HEK293 (cell line): ENCODE measurements at regions not wholly inside any gene's neighbourhood (a gene's known extent, or its start where the extent isn't known, plus 50 kb on each side); places are given as distances from the start of the nearest gene placed in this dataset.

ENCODE experiments used
- CTCF ChIA-PET: fragments of 350-600 bp; formaldehyde crosslinking; extraction: SDS; loops from one replicate; lab custom pipeline; 2021; ENCODE audit warnings: antibody characterized with exemption; lab: Yijun Ruan, JAX
- POLR2A ChIA-PET: fragments of 300-600 bp; formaldehyde crosslinking; extraction: SDS; loops from one replicate; lab custom pipeline; 2020; ENCODE audit warnings: antibody characterized with exemption, inconsistent platforms; lab: Yijun Ruan, JAX
- H3K27ac ChIP-seq: fragments of 200-500 bp; sonication (Bioruptor generic); 2 replicates; pipeline ENCODE4 v1.5.1; 2014; ENCODE audit warnings: low read depth, low read length, control low read depth, inconsistent platforms; ENCODE audit errors: extremely low read depth
- H3K36me3 ChIP-seq, 2 experiments: fragments of 200-500 bp in 1 of 2; sonication (Bioruptor generic) in 1 of 2; 1 replicate in 1 of 2; 2 replicates in 1 of 2; pipeline ENCODE4 v1.5.1; 2014 to 2017; ENCODE audit warnings: inconsistent platforms in 2 of 2, low read length in 2 of 2; ENCODE audit not compliant: control insufficient read depth in 2 of 2, insufficient read depth in 1 of 2
- H3K4me1 ChIP-seq: fragments of 200-500 bp; sonication (Bioruptor generic); 2 replicates; pipeline ENCODE4 v1.5.1; 2014; ENCODE audit warnings: mild to moderate bottlenecking, low read length, inconsistent platforms; ENCODE audit not compliant: control insufficient read depth, insufficient read depth
- H3K4me3 ChIP-seq: 2 replicates; pipeline ENCODE4 v1.5.1; 2011; ENCODE audit warnings: low read depth, mild to moderate bottlenecking, control low read depth, low read length, moderate library complexity
- H3K9me3 ChIP-seq: fragments of 200-500 bp; sonication (Bioruptor generic); 2 replicates; pipeline ENCODE4 v1.5.1; 2014; ENCODE audit warnings: low read depth, low read length, inconsistent platforms; ENCODE audit not compliant: control insufficient read depth, insufficient read depth
- HOXA7 ChIP-seq: sonication (generic); formaldehyde crosslinking; IDR thresholded peaks from 2 replicates; pipeline ENCODE4 v1.8.1; 2022; ENCODE audit warnings: missing genetic modification reagents, borderline replicate concordance
- SCRT2 ChIP-seq: fragments of 450-650 bp; formaldehyde crosslinking; IDR thresholded peaks from 2 replicates; pipeline ENCODE4 v1.5.1; 2016; ENCODE audit warnings: missing biosample characterization, missing genetic modification characterization
- SETDB1 ChIP-seq: IDR thresholded peaks from one replicate; pipeline ENCODE4 v1.6.1; 2017; ENCODE audit warnings: mild to moderate bottlenecking, low read length, moderate library complexity, mixed read lengths; ENCODE audit not compliant: insufficient read length
- ZBTB17 ChIP-seq: fragments of 450-650 bp; formaldehyde crosslinking; IDR thresholded peaks from 2 replicates; pipeline ENCODE4 v1.5.1; 2016; ENCODE audit warnings: missing biosample characterization, missing genetic modification characterization
- ZFHX2 ChIP-seq: fragments of 450-650 bp; formaldehyde crosslinking; conservative IDR thresholded peaks from 2 replicates; pipeline ENCODE4 v1.5.1; 2016; ENCODE audit warnings: missing biosample characterization, missing genetic modification characterization
- ZNF221 ChIP-seq: fragments of 450-650 bp; formaldehyde crosslinking; IDR thresholded peaks from 2 replicates; pipeline ENCODE4 v1.5.1; 2017; ENCODE audit warnings: missing biosample characterization, missing genetic modification characterization, borderline replicate concordance
- ZNF239 ChIP-seq: fragments of 450-650 bp; formaldehyde crosslinking; IDR thresholded peaks from 2 replicates; pipeline ENCODE4 v1.5.1; 2016; ENCODE audit warnings: missing biosample characterization, missing genetic modification characterization
- ZNF311 ChIP-seq: fragments of 450-650 bp; formaldehyde crosslinking; IDR thresholded peaks from 2 replicates; pipeline ENCODE4 v1.5.1; 2017; ENCODE audit warnings: missing biosample characterization, missing genetic modification characterization, borderline replicate concordance
- ZNF561 ChIP-seq: fragments of 450-650 bp; IDR thresholded peaks from 2 replicates; pipeline ENCODE4 v1.5.1; 2018; ENCODE audit warnings: missing biosample characterization, missing genetic modification characterization, borderline replicate concordance
- ZNF629 ChIP-seq: fragments of 450-650 bp; formaldehyde crosslinking; IDR thresholded peaks from 2 replicates; pipeline ENCODE4 v1.5.1; 2017; ENCODE audit warnings: missing biosample characterization, missing genetic modification characterization
- ZNF670 ChIP-seq: fragments of 450-650 bp; formaldehyde crosslinking; IDR thresholded peaks from 2 replicates; pipeline ENCODE4 v1.5.1; 2016; ENCODE audit warnings: missing biosample characterization, missing genetic modification characterization, low read depth
- ZNF792 ChIP-seq: fragments of 450-650 bp; formaldehyde crosslinking; IDR thresholded peaks from 2 replicates; pipeline ENCODE4 v1.5.1; 2016; ENCODE audit warnings: missing biosample characterization, missing genetic modification characterization
- TF ChIP-seq, protein P1 (sequence below): fragments of 450-650 bp; formaldehyde crosslinking; conservative IDR thresholded peaks from 2 replicates; pipeline ENCODE4 v1.5.1; 2016; ENCODE audit warnings: low read depth, missing biosample characterization, missing genetic modification characterization
- TF ChIP-seq, protein P2 (sequence below): fragments of 450-650 bp; formaldehyde crosslinking; IDR thresholded peaks from 2 replicates; pipeline ENCODE4 v1.5.1; 2016; ENCODE audit warnings: missing biosample characterization, missing genetic modification characterization, borderline replicate concordance
- TF ChIP-seq, protein P3 (sequence below): fragments of 450-650 bp; formaldehyde crosslinking; IDR thresholded peaks from 2 replicates; pipeline ENCODE4 v1.5.1; 2016; ENCODE audit warnings: missing biosample characterization, missing genetic modification characterization
- TF ChIP-seq, protein P4 (sequence below): fragments of 450-650 bp; formaldehyde crosslinking; IDR thresholded peaks from 2 replicates; pipeline ENCODE4; 2016; ENCODE audit warnings: missing biosample characterization, missing genetic modification characterization

DNA sequence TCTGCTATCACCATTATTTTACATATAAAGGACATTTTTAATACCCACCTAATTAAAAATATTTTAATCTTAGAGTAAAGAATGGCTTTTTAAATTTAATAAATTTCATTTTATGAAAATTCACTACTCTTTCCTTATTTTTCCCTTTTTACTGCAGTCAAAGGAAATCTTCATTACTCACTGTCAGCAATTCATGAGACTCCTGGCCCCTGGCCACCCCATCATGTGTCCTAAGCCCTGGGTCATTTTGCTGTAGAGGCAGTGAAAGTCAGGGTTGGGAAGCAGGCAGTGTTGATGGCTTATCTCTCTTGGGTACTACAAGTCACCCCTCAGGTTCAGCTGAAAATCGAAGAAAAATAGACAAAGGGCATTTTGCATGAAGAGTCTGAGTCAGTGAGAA lies 468.6 kb upstream of the CCL2 start (continued):
- TF ChIP-seq, protein P1, sequence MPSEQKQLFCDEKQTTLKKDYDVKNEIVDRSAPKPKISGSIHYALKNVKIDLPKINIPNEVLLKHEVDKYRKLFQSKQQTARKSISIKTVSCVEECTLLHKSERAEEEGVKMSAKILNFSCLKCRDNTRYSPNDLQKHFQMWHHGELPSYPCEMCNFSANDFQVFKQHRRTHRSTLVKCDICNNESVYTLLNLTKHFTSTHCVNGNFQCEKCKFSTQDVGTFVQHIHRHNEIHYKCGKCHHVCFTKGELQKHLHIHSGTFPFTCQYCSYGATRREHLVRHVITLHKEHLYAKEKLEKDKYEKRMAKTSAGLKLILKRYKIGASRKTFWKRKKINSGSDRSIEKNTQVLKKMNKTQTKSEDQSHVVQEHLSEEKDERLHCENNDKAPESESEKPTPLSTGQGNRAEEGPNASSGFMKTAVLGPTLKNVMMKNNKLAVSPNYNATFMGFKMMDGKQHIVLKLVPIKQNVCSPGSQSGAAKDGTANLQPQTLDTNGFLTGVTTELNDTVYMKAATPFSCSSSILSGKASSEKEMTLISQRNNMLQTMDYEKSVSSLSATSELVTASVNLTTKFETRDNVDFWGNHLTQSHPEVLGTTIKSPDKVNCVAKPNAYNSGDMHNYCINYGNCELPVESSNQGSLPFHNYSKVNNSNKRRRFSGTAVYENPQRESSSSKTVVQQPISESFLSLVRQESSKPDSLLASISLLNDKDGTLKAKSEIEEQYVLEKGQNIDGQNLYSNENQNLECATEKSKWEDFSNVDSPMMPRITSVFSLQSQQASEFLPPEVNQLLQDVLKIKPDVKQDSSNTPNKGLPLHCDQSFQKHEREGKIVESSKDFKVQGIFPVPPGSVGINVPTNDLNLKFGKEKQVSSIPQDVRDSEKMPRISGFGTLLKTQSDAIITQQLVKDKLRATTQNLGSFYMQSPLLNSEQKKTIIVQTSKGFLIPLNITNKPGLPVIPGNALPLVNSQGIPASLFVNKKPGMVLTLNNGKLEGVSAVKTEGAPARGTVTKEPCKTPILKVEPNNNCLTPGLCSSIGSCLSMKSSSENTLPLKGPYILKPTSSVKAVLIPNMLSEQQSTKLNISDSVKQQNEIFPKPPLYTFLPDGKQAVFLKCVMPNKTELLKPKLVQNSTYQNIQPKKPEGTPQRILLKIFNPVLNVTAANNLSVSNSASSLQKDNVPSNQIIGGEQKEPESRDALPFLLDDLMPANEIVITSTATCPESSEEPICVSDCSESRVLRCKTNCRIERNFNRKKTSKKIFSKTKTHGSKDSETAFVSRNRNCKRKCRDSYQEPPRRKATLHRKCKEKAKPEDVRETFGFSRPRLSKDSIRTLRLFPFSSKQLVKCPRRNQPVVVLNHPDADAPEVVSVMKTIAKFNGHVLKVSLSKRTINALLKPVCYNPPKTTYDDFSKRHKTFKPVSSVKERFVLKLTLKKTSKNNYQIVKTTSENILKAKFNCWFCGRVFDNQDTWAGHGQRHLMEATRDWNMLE (tag by site-specific recombination), result no peak
- TF ChIP-seq ZBTB17, result no peak
- TF ChIP-seq ZNF221, result no peak
- TF ChIP-seq ZNF311 (tag by site-specific recombination), result no peak
- TF ChIP-seq SETDB1, result no peak

DNA sequence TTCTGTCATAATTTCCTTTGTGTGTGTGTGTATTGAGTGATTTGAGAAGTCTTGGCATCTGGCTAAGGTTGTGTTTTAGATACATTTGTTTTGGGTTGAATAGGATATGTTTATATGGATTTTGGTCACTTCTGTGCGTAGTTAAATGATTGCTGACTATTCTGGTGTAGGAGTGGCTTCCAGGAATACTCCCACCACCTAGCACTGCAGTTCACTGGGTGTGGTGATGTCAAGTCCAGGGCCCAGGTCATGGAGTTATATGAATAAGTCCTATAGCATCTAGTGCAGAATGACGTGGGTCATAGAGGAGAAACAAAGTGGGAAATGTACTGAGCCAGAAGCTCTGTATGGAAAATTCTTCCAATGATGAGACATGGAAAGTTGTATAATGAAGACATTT lies 465.4 kb upstream of the CCL2 start:
- H3K27ac ChIP-seq, result no peak overlapping the region
- ChIA-PET POLR2A (no interaction called here), CTCF (interaction anchor here (0.5 to 2.0 kb wide), 3 partner anchors 10 to 129 kb away, joined by 3 to 9 read pairs (median 4); no protein-coding TSS in a partner anchor)
- TF ChIP-seq HOXA7 (CRISPR knock-in tag) (no peak), ZNF239 (no peak), ZNF670 (tag by site-specific recombination) (no peak), ZNF629 (tag by site-specific recombination) (no peak)
- no peaks in the 10 kb centered on the region for H3K9me3 ChIP-seq
- no peaks in the 10 kb centered on the region for H3K36me3 ChIP-seq
- no peaks in the 10 kb centered on the region for H3K4me1 ChIP-seq
- H3K4me3 ChIP-seq, result no peak overlapping the region

DNA sequence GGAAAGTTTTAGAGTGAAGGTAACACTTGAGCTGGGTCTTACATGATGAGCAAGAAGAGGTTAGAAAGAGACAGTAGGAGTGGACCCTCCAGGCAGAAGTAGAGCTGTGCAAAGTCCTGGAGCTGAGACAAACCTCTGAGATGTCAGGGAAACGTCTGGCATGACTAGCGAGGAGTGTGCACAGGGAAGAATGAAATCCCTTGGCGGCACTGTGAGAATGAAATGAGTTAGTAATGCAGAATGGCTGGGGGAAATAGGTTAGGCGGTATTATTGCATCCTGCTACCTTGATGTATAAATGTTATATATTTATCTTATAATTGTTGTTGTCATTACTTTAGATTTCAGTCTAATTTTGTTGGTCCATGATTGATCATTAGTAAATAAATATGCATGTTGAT lies 457.9 kb upstream of the CCL2 start:
- TF ChIP-seq ZNF629 (tag by site-specific recombination) (no peak), ZFHX2 (tag by site-specific recombination) (no peak), ZNF792 (tag by site-specific recombination) (no peak), ZNF561 (no peak), SCRT2 (tag by site-specific recombination) (no peak)
- TF ChIP-seq, protein P2, sequence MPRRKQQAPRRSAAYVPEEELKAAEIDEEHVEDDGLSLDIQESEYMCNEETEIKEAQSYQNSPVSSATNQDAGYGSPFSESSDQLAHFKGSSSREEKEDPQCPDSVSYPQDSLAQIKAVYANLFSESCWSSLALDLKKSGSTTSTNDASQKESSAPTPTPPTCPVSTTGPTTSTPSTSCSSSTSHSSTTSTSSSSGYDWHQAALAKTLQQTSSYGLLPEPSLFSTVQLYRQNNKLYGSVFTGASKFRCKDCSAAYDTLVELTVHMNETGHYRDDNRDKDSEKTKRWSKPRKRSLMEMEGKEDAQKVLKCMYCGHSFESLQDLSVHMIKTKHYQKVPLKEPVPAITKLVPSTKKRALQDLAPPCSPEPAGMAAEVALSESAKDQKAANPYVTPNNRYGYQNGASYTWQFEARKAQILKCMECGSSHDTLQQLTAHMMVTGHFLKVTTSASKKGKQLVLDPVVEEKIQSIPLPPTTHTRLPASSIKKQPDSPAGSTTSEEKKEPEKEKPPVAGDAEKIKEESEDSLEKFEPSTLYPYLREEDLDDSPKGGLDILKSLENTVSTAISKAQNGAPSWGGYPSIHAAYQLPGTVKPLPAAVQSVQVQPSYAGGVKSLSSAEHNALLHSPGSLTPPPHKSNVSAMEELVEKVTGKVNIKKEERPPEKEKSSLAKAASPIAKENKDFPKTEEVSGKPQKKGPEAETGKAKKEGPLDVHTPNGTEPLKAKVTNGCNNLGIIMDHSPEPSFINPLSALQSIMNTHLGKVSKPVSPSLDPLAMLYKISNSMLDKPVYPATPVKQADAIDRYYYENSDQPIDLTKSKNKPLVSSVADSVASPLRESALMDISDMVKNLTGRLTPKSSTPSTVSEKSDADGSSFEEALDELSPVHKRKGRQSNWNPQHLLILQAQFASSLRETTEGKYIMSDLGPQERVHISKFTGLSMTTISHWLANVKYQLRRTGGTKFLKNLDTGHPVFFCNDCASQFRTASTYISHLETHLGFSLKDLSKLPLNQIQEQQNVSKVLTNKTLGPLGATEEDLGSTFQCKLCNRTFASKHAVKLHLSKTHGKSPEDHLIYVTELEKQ (tag by site-specific recombination), result no peak
- TF ChIP-seq, protein P3, sequence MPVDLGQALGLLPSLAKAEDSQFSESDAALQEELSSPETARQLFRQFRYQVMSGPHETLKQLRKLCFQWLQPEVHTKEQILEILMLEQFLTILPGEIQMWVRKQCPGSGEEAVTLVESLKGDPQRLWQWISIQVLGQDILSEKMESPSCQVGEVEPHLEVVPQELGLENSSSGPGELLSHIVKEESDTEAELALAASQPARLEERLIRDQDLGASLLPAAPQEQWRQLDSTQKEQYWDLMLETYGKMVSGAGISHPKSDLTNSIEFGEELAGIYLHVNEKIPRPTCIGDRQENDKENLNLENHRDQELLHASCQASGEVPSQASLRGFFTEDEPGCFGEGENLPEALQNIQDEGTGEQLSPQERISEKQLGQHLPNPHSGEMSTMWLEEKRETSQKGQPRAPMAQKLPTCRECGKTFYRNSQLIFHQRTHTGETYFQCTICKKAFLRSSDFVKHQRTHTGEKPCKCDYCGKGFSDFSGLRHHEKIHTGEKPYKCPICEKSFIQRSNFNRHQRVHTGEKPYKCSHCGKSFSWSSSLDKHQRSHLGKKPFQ (tag by site-specific recombination), result no peak
- TF ChIP-seq, protein P4, sequence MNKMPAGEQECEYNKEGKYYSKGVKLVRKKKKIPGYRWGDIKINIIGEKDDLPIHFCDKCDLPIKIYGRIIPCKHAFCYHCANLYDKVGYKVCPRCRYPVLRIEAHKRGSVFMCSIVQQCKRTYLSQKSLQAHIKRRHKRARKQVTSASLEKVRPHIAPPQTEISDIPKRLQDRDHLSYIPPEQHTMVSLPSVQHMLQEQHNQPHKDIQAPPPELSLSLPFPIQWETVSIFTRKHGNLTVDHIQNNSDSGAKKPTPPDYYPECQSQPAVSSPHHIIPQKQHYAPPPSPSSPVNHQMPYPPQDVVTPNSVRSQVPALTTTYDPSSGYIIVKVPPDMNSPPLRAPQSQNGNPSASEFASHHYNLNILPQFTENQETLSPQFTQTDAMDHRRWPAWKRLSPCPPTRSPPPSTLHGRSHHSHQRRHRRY (tag by site-specific recombination), result no peak
- Histone ChIP-seq H3K4me3 (no peak overlapping the region), H3K36me3 (no peaks in the 10 kb centered on the region), H3K4me1 (no peaks in the 10 kb centered on the region), H3K27ac (no peak overlapping the region), H3K9me3 (no peaks in the 10 kb centered on the region)
- ChIA-PET POLR2A (no interaction called here), CTCF (interaction anchor here (1.5 kb wide), 1 partner anchor 18 kb away, joined by 5 read pairs; no protein-coding TSS in a partner anchor)
